ENCODE measurements at regions not wholly inside any gene's neighbourhood (a gene's known extent, or its start where the extent isn't known, plus 50 kb on each side); places are given as distances from the start of the nearest gene placed in this dataset.
"Not testable (repeated sequence)": the region's sequence is repeated elsewhere in the genome, so short reads cannot be mapped to it uniquely, and the experiment has no call there.

- DNase-seq (ENCODE audit: low read depth in 2 of 2), result no peak
Measured at GRCh38 chr4:81375745-81376144, 96.0 kb downstream of the RASGEF1B start.

- no peak for DNase-seq (ENCODE audit: low read depth in 2 of 2)
Measured at GRCh38 chr4:81369886-81370285, 101.8 kb downstream of the RASGEF1B start.

- peak; percentile 53 to 54 for DNase-seq (ENCODE audit: low read depth in 2 of 2)
Measured at GRCh38 chr4:81366779-81367178, 104.9 kb downstream of the RASGEF1B start.

GRCh38 chr4:81360737-81361136, 111.0 kb downstream of the RASGEF1B start:
- peak in 1 of 2 experiments; percentile 51 for DNase-seq (ENCODE audit: low read depth in 2 of 2)

GRCh38 chr4:81359207-81359606, 112.5 kb downstream of the RASGEF1B start:
- DNase-seq (ENCODE audit: low read depth in 2 of 2), result peak in 1 of 2 experiments; percentile 34

GRCh38 chr4:81358154-81358553, 113.6 kb downstream of the RASGEF1B start:
- no peak for DNase-seq (ENCODE audit: low read depth in 2 of 2)

GRCh38 chr4:81356621-81357020, 115.1 kb downstream of the RASGEF1B start:
- DNase-seq (ENCODE audit: low read depth in 2 of 2), result peak; percentile 71 to 72

GRCh38 chr4:81355136-81355535, 116.6 kb downstream of the RASGEF1B start:
- no peak for DNase-seq (ENCODE audit: low read depth in 2 of 2)

GRCh38 chr4:81353861-81354260, 117.8 kb downstream of the RASGEF1B start:
- no peak for DNase-seq (ENCODE audit: low read depth in 2 of 2)

- peak; percentile 33 to 42 for DNase-seq (ENCODE audit: low read depth in 2 of 2)
Measured at GRCh38 chr4:81352446-81352835, 119.3 kb downstream of the RASGEF1B start.

GRCh38 chr4:81351654-81352445, 119.9 kb downstream of the RASGEF1B start:
- DNase-seq (ENCODE audit: low read depth in 2 of 2), result peak; percentile 31 to 32

GRCh38 chr4:81350040-81350439, 121.7 kb downstream of the RASGEF1B start:
- no peak for DNase-seq (ENCODE audit: low read depth in 2 of 2)

GRCh38 chr4:81348778-81349094, 123.0 kb downstream of the RASGEF1B start:
- no peak for DNase-seq (ENCODE audit: low read depth in 2 of 2)

GRCh38 chr4:81348086-81348777, 123.5 kb downstream of the RASGEF1B start:
- no peak for DNase-seq (ENCODE audit: low read depth in 2 of 2)

- no peak for DNase-seq (ENCODE audit: low read depth in 2 of 2)
Measured at GRCh38 chr4:81346719-81347118, 125.0 kb downstream of the RASGEF1B start.

- no peak for DNase-seq (ENCODE audit: low read depth in 2 of 2)
Measured at GRCh38 chr4:81343536-81343935, 128.2 kb downstream of the RASGEF1B start.

- DNase-seq (ENCODE audit: low read depth in 2 of 2), result no peak
Measured at GRCh38 chr4:81343046-81343445, 128.0 kb upstream of the PRKG2 start.

GRCh38 chr4:81337211-81337610, 122.2 kb upstream of the PRKG2 start:
- DNase-seq (ENCODE audit: low read depth in 2 of 2), result no peak

GRCh38 chr4:81335122-81335912, 120.3 kb upstream of the PRKG2 start:
- DNase-seq (ENCODE audit: low read depth in 2 of 2), result peak; percentile 75 to 82

GRCh38 chr4:81330018-81330417, 115.0 kb upstream of the PRKG2 start:
- no peak for DNase-seq (ENCODE audit: low read depth in 2 of 2)

GRCh38 chr4:81326581-81326980, 111.6 kb upstream of the PRKG2 start:
- no peak for DNase-seq (ENCODE audit: low read depth in 2 of 2)

- not testable (repeated sequence) for DNase-seq (ENCODE audit: low read depth in 2 of 2)
Measured at GRCh38 chr4:81324594-81324993, 109.6 kb upstream of the PRKG2 start.

- no peak for DNase-seq (ENCODE audit: low read depth in 2 of 2)
Measured at GRCh38 chr4:81319657-81320056, 104.6 kb upstream of the PRKG2 start.
